CD4-positive, alpha-beta T cell (primary cell): ENCODE measurements at regions not wholly inside any gene's neighbourhood (a gene's known extent, or its start where the extent isn't known, plus 50 kb on each side); places are given as distances from the start of the nearest gene placed in this dataset.

Experiments used
- ATAC-seq: fragments of 200-7000 bp; cut with Tn5 transposase; one replicate; pipeline ENCODE4 v1.10.0; 2022; ENCODE audit warnings: mild to moderate bottlenecking; ENCODE audit not compliant: poor library complexity
- CTCF ChIA-PET: fragments of 350-600 bp; sonication (Branson Sonifier 250); formaldehyde crosslinking; loops from one replicate; lab custom pipeline; 2021; ENCODE audit warnings: antibody characterized with exemption, inconsistent platforms; lab: Charles Lee
- POLR2A ChIA-PET: fragments of 350-600 bp; sonication (Branson Sonifier 250); formaldehyde crosslinking; loops from one replicate; lab custom pipeline; 2021; ENCODE audit warnings: antibody characterized with exemption, inconsistent platforms; lab: Charles Lee
- DNase-seq, 14 experiments: peaks; one replicate each; pipeline ENCODE4 v3.0.0-alpha.2; 2013 to 2020; ENCODE audit warnings: mixed read lengths in 2 of 14
- H3K27ac ChIP-seq, 2 donors: one replicate each; pipeline versions ENCODE4 v1.5.1 to v1.7.0; 2013; ENCODE audit warnings: low read length in 2 of 2, low read depth in 1 of 2, mild to moderate bottlenecking in 1 of 2
- H3K27me3 ChIP-seq, 2 experiments: 1 replicate in 1 of 2; 2 replicates in 1 of 2; pipeline versions ENCODE4 v1.6.1 to v1.7.0; 2013; ENCODE audit warnings: low read length in 2 of 2, control low read depth in 1 of 2, mild to moderate bottlenecking in 1 of 2, moderate library complexity in 1 of 2; ENCODE audit not compliant: insufficient read depth in 2 of 2, control insufficient read depth in 1 of 2
- H3K36me3 ChIP-seq: one replicate; pipeline ENCODE4 v1.6.1; 2013; ENCODE audit warnings: low read length, control low read depth; ENCODE audit not compliant: insufficient read depth
- H3K4me1 ChIP-seq: one replicate; pipeline ENCODE4 v1.6.1; 2013; ENCODE audit warnings: low read length, control low read depth; ENCODE audit not compliant: insufficient read depth
- H3K4me3 ChIP-seq: one replicate; pipeline ENCODE4 v1.5.1; 2013; ENCODE audit warnings: mild to moderate bottlenecking, low read length, moderate library complexity
- H3K9me3 ChIP-seq, 2 experiments: 1 replicate in 1 of 2; 2 replicates in 1 of 2; pipeline versions ENCODE4 v1.6.1 to v1.7.0; 2013; ENCODE audit warnings: low read length in 2 of 2, mild to moderate bottlenecking in 2 of 2, control low read depth in 1 of 2, moderate library complexity in 1 of 2; ENCODE audit not compliant: control insufficient read depth in 1 of 2, insufficient read depth in 1 of 2
- H3K27ac Mint-ChIP-seq: one replicate; pipeline ENCODE4 v1.8.0; 2020; ENCODE audit warnings: mixed read lengths
- H3K27me3 Mint-ChIP-seq: one replicate; pipeline ENCODE4 v1.8.0; 2021; ENCODE audit warnings: mixed read lengths
- H3K36me3 Mint-ChIP-seq: one replicate; pipeline ENCODE4 v1.8.0; 2021; ENCODE audit warnings: low read depth, mixed read lengths
- H3K4me1 Mint-ChIP-seq: one replicate; pipeline ENCODE4 v1.8.0; 2021; ENCODE audit warnings: low read depth, mixed read lengths
- H3K4me3 Mint-ChIP-seq: one replicate; pipeline ENCODE4 v1.8.0; 2020; ENCODE audit warnings: mild to moderate bottlenecking, mixed read lengths
- H3K9me3 Mint-ChIP-seq: one replicate; pipeline ENCODE4 v1.8.0; 2020; ENCODE audit warnings: mixed read lengths
- intact Hi-C, 2 experiments: fragments of 100-400 bp; cut with DNase I in 1 of 2; cut with micrococcal nuclease in 1 of 2; formaldehyde crosslinking; loops; one replicate each; pipeline versions ENCODE4 v1.15.1 to v1.9.0; 2023 to 2025; cut with DNase I, micrococcal nuclease
- TF ChIP-seq, protein P1 (sequence below): fragments of 200-600 bp; IDR thresholded peaks from one replicate; pipeline ENCODE4 v1.8.0; 2022; ENCODE audit warnings: antibody characterized with exemption, mild to moderate bottlenecking

DNA sequence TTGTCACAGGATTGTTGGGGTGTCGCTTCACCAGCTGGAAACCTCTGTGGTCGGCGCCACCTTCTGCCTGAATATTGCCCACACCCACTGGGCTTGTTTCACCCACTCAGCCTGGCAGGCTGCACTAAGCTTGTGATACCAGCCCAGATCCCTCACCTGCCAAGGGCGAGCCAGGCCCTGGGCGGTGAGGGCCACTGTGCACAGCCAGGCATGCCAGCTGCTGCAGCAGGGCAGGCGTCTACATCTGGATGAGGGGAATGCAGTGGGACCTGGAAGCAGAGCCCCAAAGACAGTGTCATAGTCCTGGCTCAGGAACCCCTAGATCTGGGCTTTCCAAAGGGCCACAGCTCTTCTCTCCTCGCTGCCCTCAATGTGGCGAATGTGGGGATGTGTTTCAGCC is 1307.5 kb downstream of the GRIK2 start:
- POLR2A ChIA-PET, result no interaction called here
- Histone ChIP-seq H3K27ac (no peak overlapping the region), H3K4me1 (no peaks in the 10 kb centered on the region), H3K4me3 (no peak overlapping the region), H3K27me3 (no peaks in the 10 kb centered on the region), H3K9me3 (peaks cover 0 to 11% of the 10 kb centered on the region in 2 experiments), H3K36me3 (no peaks in the 10 kb centered on the region)
- H3K27me3 Mint-ChIP-seq, result no peaks in the 10 kb centered on the region
- H3K36me3 Mint-ChIP-seq, result no peaks in the 10 kb centered on the region
- no peak overlapping the region for H3K4me3 Mint-ChIP-seq
- CTCF ChIA-PET, result no interaction called here
- no peak for ATAC-seq
- no peaks in the 10 kb centered on the region for H3K4me1 Mint-ChIP-seq
- no peak for DNase-seq
- TF ChIP-seq, protein P1, sequence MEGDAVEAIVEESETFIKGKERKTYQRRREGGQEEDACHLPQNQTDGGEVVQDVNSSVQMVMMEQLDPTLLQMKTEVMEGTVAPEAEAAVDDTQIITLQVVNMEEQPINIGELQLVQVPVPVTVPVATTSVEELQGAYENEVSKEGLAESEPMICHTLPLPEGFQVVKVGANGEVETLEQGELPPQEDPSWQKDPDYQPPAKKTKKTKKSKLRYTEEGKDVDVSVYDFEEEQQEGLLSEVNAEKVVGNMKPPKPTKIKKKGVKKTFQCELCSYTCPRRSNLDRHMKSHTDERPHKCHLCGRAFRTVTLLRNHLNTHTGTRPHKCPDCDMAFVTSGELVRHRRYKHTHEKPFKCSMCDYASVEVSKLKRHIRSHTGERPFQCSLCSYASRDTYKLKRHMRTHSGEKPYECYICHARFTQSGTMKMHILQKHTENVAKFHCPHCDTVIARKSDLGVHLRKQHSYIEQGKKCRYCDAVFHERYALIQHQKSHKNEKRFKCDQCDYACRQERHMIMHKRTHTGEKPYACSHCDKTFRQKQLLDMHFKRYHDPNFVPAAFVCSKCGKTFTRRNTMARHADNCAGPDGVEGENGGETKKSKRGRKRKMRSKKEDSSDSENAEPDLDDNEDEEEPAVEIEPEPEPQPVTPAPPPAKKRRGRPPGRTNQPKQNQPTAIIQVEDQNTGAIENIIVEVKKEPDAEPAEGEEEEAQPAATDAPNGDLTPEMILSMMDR, result no peak
- no peaks in the 10 kb centered on the region for H3K9me3 Mint-ChIP-seq
- no peak overlapping the region for H3K27ac Mint-ChIP-seq
- intact Hi-C loops, result no loop called here

DNA sequence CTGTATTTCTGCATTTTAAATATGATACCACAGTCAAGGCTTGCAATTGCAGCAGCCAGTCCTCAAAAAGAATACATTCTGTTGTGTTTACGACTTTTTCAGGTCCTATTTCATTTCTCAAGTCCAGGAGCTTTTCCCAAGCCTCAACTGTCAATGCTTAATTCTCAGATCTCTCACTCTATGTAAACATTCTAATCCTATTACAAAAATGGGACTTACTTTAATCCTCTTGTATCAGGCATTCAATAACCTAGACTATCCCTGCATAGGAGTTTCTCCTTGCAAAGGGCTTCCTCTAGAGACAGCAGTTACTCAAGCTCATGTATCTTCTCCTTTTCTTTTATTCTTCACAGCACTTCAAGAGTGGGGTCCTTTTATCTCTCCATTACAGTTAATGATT is 1293.0 kb downstream of the GRIK2 start:
- H3K9me3 Mint-ChIP-seq, result peaks cover 10% of the 10 kb centered on the region
- ATAC-seq (no peak), DNase-seq (no peak)
- no peaks in the 10 kb centered on the region for H3K36me3 ChIP-seq
- no peak overlapping the region for H3K4me3 ChIP-seq
- intact Hi-C loops, result no loop called here
- TF ChIP-seq, protein P1, result no peak
- no peak overlapping the region for H3K4me3 Mint-ChIP-seq
- H3K27ac ChIP-seq, result no peak overlapping the region
- POLR2A ChIA-PET, result no interaction called here
- H3K36me3 Mint-ChIP-seq, result no peaks in the 10 kb centered on the region
- no peaks in the 10 kb centered on the region for H3K27me3 ChIP-seq
- CTCF ChIA-PET, result no interaction called here
- H3K27ac Mint-ChIP-seq, result no peak overlapping the region
- no peaks in the 10 kb centered on the region for H3K27me3 Mint-ChIP-seq
- no peaks in the 10 kb centered on the region for H3K9me3 ChIP-seq
- no peaks in the 10 kb centered on the region for H3K4me1 ChIP-seq
- H3K4me1 Mint-ChIP-seq, result no peaks in the 10 kb centered on the region

DNA sequence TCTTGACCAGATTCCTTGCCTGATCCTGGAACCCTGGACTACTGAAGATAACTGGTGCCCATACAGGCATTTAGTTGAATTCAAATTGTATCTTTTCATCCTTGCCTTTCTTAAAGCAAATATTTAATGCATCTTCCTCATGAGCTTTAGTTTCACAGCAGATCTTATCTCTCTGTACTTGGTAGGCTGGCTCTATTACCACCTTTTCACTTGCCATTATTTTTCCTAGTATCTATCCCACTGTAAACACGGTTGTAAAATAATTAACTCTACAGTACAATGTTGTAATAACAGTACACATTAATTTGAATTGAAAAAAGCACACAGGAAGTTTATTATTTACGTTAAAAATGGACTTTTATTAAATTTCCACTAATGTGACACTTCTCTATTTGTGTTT is 1286.9 kb downstream of the GRIK2 start:
- Histone ChIP-seq H3K9me3 (no peaks in the 10 kb centered on the region), H3K36me3 (no peaks in the 10 kb centered on the region), H3K27me3 (no peaks in the 10 kb centered on the region), H3K4me1 (no peaks in the 10 kb centered on the region), H3K4me3 (no peak overlapping the region), H3K27ac (no peak overlapping the region)
- Mint-ChIP-seq H3K9me3 (no peaks in the 10 kb centered on the region), H3K4me3 (no peak overlapping the region), H3K27ac (no peak overlapping the region), H3K36me3 (no peaks in the 10 kb centered on the region), H3K4me1 (no peaks in the 10 kb centered on the region), H3K27me3 (no peaks in the 10 kb centered on the region)
- TF ChIP-seq, protein P1, result no peak
- ATAC-seq (no peak), DNase-seq (no peak)
- ChIA-PET CTCF (no interaction called here), POLR2A (no interaction called here)
- intact Hi-C loops, result no loop called here
